PC-9 (cell line): ENCODE measurements at regions not wholly inside any gene's neighbourhood (a gene's known extent, or its start where the extent isn't known, plus 50 kb on each side); places are given as distances from the start of the nearest gene placed in this dataset.

ENCODE experiments used
- CTCF ChIP-seq: fragments of 200-600 bp; sonication (generic); conservative IDR thresholded peaks from 2 replicates; pipeline ENCODE4 v1.6.1; 2017; ENCODE audit warnings: mixed run types, antibody characterized with exemption, mild to moderate bottlenecking, moderate library complexity
- EZH2 ChIP-seq: fragments of 200-600 bp; sonication (generic); IDR thresholded peaks from 2 replicates; pipeline ENCODE4 v1.8.0; 2017; ENCODE audit warnings: antibody characterized with exemption, low read depth

DNA sequence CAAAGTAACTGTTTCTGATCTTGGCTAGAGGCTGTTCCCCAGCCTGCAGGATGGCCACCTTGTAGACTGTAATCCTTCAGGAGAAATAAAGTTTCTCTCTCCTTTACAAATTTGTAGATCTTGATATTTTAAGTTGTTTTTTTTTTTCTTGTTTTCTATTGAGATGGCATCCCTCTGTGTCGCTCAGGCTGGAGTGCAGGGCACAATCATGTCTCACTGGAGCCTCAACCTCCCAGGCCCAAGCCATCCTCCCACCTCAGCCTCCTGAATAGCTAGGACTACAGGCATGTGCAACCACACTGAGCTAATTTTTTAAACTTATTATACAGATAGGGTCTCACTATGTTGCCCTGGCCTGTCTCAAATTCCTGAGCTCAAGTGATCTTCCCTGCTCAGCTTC, 389.8 kb upstream of the LRRC4C start:
- TF ChIP-seq EZH2 (no peak), CTCF (no peak)
